Endothelial cell (in vitro differentiated cells): ENCODE measurements at regions not wholly inside any gene's neighbourhood (a gene's known extent, or its start where the extent isn't known, plus 50 kb on each side); places are given as distances from the start of the nearest gene placed in this dataset.

Experiments used
- DNase-seq: peaks from one replicate; pipeline ENCODE4 v3.0.0; 2021; ENCODE audit warnings: low spot score
- H3K27ac Mint-ChIP-seq: one replicate; pipeline ENCODE4 v1.8.0; 2021; ENCODE audit warnings: mixed read lengths, inconsistent platforms; ENCODE audit not compliant: unreplicated experiment
- H3K27me3 Mint-ChIP-seq: one replicate; pipeline ENCODE4 v1.8.0; 2021; ENCODE audit warnings: mild to moderate bottlenecking, moderate library complexity, mixed read lengths, inconsistent platforms; ENCODE audit not compliant: unreplicated experiment
- H3K36me3 Mint-ChIP-seq: one replicate; pipeline ENCODE4 v1.8.0; 2021; ENCODE audit warnings: mild to moderate bottlenecking, low read depth, mixed read lengths, inconsistent platforms; ENCODE audit not compliant: unreplicated experiment
- H3K4me1 Mint-ChIP-seq: one replicate; pipeline ENCODE4 v1.8.0; 2021; ENCODE audit warnings: mild to moderate bottlenecking, mixed read lengths, inconsistent platforms; ENCODE audit not compliant: unreplicated experiment
- H3K4me3 Mint-ChIP-seq: one replicate; pipeline ENCODE4 v1.8.0; 2021; ENCODE audit warnings: mild to moderate bottlenecking, mixed read lengths, inconsistent platforms; ENCODE audit not compliant: unreplicated experiment
- H3K9me3 Mint-ChIP-seq: one replicate; pipeline ENCODE4 v1.8.0; 2021; ENCODE audit warnings: mixed read lengths, inconsistent platforms; ENCODE audit not compliant: unreplicated experiment
- CTCF ChIP-seq: fragments of 200-600 bp; sonication (generic); IDR thresholded peaks from one replicate; pipeline ENCODE4 v1.5.0; 2021; ENCODE audit warnings: antibody characterized with exemption; ENCODE audit not compliant: unreplicated experiment

- no peak for DNase-seq
- TF ChIP-seq CTCF = no peak
- Mint-ChIP-seq H3K27me3 (peaks cover 16% of the 10 kb centered on the region), H3K4me1 (peaks cover 3% of the 10 kb centered on the region), H3K4me3 (no peak overlapping the region), H3K36me3 (peaks cover 5% of the 10 kb centered on the region), H3K9me3 (peaks cover 6% of the 10 kb centered on the region), H3K27ac (no peak overlapping the region)
Observed at GRCh38 chr13:109645831-109646230, 140.6 kb downstream of the IRS2 start.

- no peak for DNase-seq
- Mint-ChIP-seq H3K4me1 (peaks cover 3% of the 10 kb centered on the region), H3K27ac (no peak overlapping the region), H3K9me3 (peaks cover 13% of the 10 kb centered on the region), H3K27me3 (peaks cover 17% of the 10 kb centered on the region), H3K36me3 (peaks cover 13% of the 10 kb centered on the region), H3K4me3 (no peak overlapping the region)
- no peak for TF ChIP-seq CTCF
Observed at GRCh38 chr13:109644956-109645355, 141.4 kb downstream of the IRS2 start.

- Mint-ChIP-seq H3K36me3 (peaks cover 17% of the 10 kb centered on the region), H3K9me3 (peaks cover 16% of the 10 kb centered on the region), H3K27ac (no peak overlapping the region), H3K4me1 (peaks cover 3% of the 10 kb centered on the region), H3K4me3 (no peak overlapping the region), H3K27me3 (peaks cover 17% of the 10 kb centered on the region)
- DNase-seq = no peak
- no peak for TF ChIP-seq CTCF
Observed at GRCh38 chr13:109644069-109644750, 142.2 kb downstream of the IRS2 start.

GRCh38 chr13:109642358-109642757 lies 144.0 kb downstream of the IRS2 start:
- H3K4me1 Mint-ChIP-seq = peaks cover 3% of the 10 kb centered on the region
- peaks cover 16% of the 10 kb centered on the region for H3K9me3 Mint-ChIP-seq
- no peak for DNase-seq
- H3K27me3 Mint-ChIP-seq = peaks cover 17% of the 10 kb centered on the region
- no peak overlapping the region for H3K27ac Mint-ChIP-seq
- peaks cover 17% of the 10 kb centered on the region for H3K36me3 Mint-ChIP-seq
- H3K4me3 Mint-ChIP-seq = no peak overlapping the region
- no peak for TF ChIP-seq CTCF

- Mint-ChIP-seq H3K9me3 (peaks cover 16% of the 10 kb centered on the region), H3K4me1 (no peaks in the 10 kb centered on the region), H3K36me3 (peaks cover 17% of the 10 kb centered on the region), H3K27ac (no peak overlapping the region), H3K27me3 (peaks cover 7% of the 10 kb centered on the region), H3K4me3 (no peak overlapping the region)
- no peak for DNase-seq
- TF ChIP-seq CTCF = no peak
Observed at GRCh38 chr13:109636736-109637135, 149.6 kb downstream of the IRS2 start.
